GM12873 (cell line): ENCODE measurements at regions not wholly inside any gene's neighbourhood (a gene's known extent, or its start where the extent isn't known, plus 50 kb on each side); places are given as distances from the start of the nearest gene placed in this dataset.
A peak's percentile ranks its signal among the peaks of the same experiment; 100 is the strongest.

Experiments
- CTCF ChIP-seq: IDR thresholded peaks from 2 replicates; pipeline ENCODE4 v1.5.1; 2012; ENCODE audit warnings: low read depth, mild to moderate bottlenecking, moderate library complexity, low read length, control low read depth; ENCODE audit not compliant: insufficient read depth; ENCODE audit errors: missing control alignments

GRCh38 chr15:79538527-79538926 is 106.4 kb downstream of the MINAR1 start:
- no peak for TF ChIP-seq CTCF

- no peak for TF ChIP-seq CTCF
These were observed 107.3 kb downstream of the MINAR1 start for GRCh38 chr15:79539401-79539800.

GRCh38 chr15:79540551-79540950 is 108.4 kb downstream of the MINAR1 start:
- peak; percentile 19 for TF ChIP-seq CTCF

- no peak for TF ChIP-seq CTCF
These were observed 109.1 kb downstream of the MINAR1 start for GRCh38 chr15:79541196-79541595.

- TF ChIP-seq CTCF: peak; percentile 35
These were observed 111.0 kb downstream of the MINAR1 start for GRCh38 chr15:79543097-79543496.

- TF ChIP-seq CTCF: no peak
These were observed 117.1 kb downstream of the MINAR1 start for GRCh38 chr15:79549196-79549595.

- TF ChIP-seq CTCF: no peak
These were observed 128.2 kb downstream of the MINAR1 start for GRCh38 chr15:79560384-79560783.
